NCI-H524 treated with DMSO at 0.1 percent for 48 hours (cell line): ENCODE measurements at regions not wholly inside any gene's neighbourhood (a gene's known extent, or its start where the extent isn't known, plus 50 kb on each side); places are given as distances from the start of the nearest gene placed in this dataset.

Experiments used
- DNase-seq: peaks from one replicate; lab custom pipeline; 2025; lab: John Stamatoyannopoulos, UW

DNA sequence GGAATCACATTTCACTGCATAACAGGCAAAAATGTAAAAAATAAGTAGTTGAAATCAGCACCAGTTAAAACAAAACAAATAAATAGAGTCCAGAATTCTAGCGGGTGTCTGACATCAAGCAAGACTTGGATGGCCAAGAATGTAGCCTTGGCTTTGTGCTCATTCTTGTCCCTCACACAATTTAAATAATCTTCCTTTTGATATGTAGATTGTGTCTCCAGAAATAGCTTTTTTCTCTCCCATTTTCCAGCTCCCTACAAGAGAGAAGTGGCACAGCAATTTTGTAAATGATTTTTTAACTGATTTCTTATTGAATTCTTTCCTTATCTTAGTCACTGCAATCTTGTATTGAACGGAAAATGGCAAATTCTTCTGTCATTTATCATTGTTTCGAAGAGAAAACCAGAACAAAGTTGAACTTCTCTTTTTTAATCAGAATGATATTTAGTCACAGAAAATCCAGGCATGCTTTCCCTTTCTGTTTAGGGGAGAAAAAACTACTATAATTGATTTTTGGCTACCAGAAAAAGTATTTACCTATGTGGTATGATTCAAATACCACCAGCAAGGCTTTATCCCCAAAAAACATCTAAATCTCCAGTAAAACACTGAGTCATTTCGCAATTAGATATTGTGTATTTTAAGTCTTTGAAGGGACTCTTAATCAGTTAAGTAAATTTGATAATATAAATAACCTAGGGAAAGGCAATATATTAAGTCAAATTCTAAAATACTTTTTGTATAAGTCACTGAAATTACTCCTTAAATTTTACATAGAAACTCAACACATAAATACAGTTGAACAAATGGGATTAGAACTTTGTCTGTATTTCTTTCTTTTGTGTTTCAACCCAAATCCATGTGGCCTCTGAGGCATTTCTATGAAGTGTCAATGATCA is 481.7 kb downstream of the GBE1 start:
- DNase-seq: no peak

DNA sequence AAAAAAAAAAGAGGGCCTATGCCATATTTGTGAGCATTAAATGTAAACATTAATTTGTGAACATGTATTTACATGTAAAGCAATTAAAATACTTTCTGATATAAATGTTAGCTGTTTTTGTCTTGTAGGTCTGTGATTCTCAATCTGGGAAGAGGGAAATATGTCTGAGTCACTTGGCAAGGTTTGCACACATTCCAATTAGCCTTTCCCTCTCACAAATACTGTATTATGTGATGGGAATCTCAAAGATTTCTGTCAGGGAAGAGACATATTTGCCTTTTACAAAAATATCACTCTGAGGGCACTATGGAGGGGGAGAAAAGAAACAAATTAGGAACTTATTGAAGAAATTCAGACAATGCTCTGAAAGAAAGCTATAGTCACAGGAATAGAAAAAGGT is 483.6 kb downstream of the GBE1 start:
- DNase-seq: no peak

DNA sequence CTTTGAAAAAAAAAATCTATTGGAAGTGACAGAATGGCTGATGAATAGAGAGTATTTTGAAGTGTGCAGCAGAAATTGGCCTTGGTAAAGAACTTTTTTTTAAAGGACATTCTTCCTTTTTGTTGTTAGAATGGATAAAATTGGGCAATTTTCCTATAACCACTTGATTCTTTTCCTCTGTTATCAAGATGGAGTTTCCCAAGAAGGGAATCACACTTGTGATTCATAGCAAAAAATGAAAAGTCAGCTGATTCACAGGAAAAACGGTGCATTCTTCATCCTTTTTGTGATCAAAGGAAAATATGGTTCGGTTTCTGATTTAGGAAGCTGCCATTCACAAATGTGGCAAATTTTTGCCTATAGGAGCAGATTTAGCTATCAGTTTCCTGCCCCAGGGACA is 486.8 kb downstream of the GBE1 start:
- DNase-seq: no peak

DNA sequence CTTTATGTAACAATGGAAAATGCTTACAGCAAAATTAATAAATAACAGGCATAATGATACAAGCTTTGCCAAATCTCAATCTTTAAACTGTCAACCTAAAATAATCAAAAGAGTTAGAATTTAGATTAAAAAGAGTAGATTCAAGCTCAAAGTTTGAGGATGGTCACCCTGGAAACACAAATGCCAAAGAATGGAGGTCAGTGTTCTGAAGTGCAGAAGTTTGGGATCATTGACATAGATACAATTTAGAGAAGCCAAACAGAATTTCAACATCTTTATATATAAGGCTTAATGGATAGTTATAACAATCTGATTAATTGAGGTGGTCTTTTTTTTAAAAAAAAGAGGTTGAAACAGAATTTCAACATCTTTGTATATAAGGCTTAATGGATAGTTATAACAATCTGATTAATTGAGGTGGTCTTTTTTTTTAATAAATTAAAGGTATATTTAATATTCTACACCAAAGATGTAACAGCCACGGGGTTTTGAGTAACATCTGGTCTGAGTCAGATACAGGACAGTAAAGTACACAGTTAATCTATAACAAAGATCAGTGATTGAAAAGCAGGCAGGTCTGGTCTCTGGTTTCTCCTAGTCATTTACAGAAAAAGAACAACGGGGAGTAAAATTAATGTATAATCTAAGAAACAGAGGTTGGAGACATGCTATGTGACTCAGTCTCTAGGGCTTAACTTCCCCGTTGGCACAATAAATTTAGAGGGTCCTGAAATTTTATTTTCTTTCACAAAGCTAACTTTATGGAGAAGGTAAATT is 490.7 kb downstream of the GBE1 start:
- no peak for DNase-seq

DNA sequence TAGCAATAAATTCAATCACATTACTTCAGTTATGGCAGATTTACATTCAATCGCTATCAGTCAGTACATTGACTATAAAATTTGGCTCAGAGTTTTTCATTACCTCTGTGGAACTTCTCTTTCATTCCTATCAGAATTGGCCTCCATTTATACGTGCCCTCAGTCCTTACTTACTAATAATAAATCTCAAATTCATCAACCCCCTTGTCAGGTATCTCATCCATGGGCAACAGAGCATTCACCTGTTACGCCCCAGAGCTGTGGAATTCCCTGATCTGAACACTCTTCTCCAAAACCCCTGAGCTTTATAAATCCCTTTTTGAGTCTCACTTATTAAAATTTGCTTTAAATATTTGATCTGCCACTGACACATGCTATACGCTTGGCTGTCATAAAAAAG is 492.9 kb downstream of the GBE1 start:
- DNase-seq: no peak

DNA sequence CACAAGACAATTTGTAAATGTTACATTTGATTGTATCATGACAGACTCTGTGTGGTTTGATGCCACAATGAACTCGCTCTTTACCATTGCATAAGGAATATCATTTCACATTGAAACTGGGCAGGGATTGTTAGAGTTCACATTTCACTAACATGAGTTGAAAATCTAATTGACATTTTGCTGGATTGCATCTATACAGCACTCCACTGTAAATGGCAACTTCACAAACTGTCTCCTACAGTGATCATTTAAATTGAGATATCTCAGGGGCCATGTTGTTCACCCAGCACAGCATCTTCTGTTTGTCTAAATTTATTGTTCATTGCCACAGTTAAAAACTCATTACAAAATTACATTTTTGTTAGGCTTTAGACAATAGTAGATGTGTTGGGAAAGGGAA is 499.4 kb downstream of the GBE1 start:
- DNase-seq: no peak

DNA sequence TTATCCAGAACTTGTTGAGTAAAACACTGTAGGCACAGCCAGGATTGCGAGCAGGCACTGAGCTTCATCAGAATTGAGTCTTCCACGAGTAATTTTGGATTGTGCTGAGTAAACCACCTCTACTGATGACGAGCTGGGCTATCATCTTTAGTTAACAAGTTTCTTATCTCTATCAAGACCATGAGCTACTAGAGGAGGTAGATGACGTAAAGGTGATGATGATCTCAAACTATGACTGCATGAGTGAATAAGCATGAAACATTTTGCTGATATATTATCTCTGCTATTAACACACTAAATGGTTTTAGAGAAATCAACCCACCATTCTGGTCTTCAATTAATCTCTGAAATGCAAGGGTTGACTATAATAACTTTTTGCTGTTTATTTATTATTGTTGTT is 506.0 kb downstream of the GBE1 start:
- DNase-seq: no peak

DNA sequence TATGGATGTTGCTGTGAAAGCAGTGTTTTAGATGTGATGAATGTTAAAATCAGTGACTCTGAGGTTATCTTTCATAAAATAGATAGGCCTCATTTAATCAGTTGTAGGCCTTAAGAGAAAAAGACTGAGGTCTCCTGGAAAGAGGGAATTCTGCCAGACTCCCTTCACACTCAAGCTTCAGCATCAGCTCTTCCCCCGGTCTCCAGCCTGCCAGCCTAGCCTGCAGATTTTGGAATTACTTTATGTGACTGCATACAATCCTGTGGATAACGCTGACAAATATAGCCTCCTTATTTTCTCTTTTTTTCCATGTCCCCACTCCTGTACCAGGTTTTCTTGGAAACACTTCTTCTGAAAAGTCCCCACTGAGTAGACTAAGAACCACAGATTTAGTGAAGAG is 510.3 kb downstream of the GBE1 start:
- no peak for DNase-seq

DNA sequence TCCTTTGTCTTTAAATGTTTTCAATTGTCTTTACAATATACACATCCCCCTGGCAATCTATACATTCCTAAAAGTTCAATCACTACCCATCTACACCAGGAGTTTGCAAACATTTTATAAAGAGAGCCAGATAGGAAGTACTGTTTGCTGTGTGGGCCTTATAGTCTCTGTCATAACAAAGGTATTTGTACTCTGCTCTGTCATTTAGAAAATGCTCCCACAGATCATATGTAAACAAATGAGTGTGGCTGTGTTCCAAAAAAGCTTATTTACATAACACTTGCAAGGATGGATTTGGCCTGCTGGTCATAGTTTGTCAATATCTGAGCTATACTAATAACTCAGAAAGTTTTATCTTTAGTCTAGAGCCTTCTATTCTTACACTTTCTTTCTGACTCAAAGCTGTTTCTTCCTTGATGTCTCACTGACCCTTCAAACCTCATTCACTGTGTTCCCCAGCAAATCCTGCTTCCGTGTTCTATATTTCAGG is 511.9 kb downstream of the GBE1 start:
- DNase-seq: no peak

DNA sequence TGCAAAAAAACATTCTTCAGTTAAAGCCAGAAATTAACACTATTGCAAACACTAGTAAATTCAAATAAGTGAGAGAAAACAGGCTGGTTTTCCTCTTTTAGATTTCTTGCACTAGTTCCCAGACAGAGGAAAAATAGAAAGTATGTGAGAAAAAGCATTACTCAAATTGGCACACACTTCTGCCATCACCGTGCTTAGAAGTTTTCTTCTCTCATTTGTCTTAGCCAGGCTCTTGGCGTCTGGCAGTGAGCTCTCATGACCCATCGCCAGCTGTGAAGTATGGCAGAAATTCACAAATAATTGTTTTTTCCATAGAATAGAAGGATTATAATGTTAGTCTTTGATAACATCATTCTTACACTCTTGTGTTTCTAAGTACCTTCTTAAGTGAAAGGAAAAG is 515.9 kb downstream of the GBE1 start:
- no peak for DNase-seq

DNA sequence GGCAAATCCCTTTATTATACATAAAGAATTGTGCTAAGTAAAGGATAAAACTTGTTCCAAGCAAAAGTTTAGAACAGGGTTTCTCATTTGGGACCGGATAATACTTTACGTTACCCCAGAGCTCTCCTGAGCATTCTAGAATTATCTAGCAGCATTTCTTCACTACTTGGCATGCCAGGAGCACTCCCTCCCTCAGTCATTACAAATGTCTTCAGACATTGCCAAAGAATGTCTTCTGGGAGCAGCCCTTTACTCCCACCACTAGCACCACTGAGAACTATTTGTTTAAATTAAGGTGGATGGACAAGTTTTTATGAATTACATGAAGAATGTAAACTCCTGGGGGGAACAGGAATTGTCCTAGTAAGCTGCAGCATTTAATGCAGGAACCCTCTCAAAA is 516.4 kb downstream of the GBE1 start:
- no peak for DNase-seq

DNA sequence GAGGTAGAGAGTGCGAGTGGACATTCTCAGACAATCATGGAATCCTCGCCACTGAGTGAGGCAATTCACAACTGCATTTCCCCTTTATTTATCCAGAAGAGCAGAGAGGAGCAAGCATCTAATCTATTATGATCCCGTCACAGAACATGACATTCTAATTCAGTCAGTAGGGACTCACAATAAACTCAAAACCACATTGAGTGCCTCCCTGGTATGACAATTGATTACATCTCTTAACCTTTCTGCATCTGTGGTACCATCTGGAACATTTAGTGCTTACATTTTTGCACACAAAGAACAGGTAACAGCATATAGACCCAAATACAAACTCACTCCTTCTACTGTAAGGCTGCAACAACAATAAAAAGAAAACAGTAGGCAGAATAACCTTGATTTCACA is 517.2 kb downstream of the GBE1 start:
- no peak for DNase-seq

DNA sequence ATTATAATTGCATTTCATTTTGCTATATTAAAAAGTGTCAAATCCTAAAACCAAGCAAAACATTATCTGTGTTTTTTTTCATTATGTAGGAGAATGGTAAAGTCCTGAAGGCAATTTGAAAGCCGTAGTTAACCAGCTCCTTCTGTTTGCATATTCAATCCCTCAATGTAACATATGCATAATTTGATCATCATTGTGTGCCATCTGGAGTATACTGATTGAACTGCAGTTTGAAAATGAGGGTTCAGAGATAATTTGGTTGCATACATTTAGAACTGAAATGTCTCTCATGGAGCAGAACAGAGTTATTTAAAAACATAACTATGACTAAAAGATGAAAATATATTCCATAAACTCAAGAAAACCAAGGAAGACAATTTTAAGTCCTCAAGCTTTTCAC is 518.6 kb downstream of the GBE1 start:
- DNase-seq: peak; percentile 14

DNA sequence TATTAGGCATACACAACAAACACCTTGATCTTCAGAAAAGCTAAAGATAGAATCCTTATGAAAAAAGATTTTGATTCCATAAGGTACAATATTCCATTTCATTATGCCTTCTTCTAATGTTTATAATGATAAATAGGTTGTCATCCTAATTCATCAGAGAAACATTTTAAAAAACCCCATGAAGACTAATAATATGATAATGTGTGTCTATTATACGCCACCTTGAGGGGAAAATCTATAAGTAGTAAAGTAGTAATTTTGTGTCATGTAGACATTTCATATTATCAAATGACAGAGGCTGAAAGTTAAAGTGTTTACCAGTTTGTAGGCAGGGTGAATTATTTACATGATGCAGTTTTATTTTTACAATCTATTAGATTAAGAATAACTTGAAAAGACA is 524.3 kb downstream of the GBE1 start:
- no peak for DNase-seq

DNA sequence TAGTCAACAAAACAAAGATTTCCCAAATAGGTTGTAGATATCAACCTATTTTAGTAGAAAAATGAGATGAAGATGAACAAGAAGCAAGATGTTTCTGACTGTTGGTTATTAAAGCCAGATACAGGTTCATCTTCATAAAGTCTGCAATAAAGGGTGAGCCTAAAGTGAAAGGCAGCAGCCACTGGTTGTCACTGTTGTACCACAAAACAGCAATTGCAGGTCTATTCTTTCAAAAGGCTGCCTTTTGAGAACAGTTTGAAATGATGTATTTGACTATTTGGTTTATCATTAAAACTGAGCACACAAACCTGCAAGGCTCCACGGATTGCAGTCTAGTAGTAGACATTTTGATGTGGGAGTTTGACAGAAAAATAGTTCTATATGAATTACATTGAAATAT is 543.4 kb downstream of the GBE1 start:
- no peak for DNase-seq

DNA sequence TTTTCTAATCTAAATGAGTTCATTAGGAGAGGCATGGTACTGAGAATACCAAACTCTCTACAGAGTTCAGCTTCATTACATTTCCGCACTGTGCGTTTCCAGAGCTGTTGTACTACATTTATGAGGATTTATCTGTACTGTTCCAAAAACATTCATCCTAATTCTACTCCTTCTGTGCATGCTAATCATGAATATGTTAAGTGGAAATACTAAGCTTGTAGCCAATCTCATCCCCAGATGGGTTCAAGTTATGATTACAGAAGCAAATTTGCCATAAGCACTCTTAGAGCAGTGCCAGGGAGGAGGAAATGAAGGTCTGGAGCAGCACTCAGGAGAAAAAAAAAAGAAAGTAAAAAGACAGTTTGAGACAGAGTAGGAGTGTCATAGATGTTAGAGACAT is 544.3 kb downstream of the GBE1 start:
- DNase-seq: no peak

DNA sequence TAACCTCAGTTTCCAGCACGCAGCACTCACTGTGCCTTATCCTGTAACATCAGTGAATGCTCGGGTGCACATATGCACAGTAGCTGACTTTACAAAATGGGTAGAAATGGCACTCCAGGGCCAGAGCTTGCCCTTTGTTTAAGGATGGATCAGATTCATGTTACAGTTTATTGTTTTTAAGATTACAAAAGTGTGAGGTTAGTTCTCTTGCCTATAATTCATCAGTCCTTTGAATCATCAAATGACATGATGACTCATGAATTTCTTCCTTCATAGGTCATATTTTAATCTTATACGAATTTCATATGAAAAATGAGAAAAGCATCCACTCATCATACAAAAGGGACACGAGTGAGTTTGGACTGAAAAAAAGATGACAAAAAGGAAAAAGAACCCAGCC is 545.3 kb downstream of the GBE1 start:
- DNase-seq: no peak

DNA sequence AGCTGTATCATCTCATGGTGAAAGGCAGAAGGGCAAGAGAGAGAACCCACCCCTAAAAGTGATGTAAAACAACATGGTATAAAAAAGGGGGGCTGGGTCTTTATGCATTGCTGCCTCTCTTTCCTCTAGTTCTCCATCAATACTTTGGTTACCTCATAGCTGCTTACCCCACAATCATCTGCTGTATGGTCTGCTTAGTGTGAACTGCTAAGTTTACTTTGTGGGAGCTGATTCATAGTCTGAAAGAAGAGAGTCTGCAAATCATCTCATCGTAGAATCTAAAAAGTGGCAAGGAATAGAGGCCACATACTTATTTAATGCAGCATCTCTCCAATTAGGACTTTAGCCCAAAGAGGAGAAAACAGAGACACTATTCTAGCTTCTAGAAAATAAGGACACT is 546.8 kb downstream of the GBE1 start:
- no peak for DNase-seq

DNA sequence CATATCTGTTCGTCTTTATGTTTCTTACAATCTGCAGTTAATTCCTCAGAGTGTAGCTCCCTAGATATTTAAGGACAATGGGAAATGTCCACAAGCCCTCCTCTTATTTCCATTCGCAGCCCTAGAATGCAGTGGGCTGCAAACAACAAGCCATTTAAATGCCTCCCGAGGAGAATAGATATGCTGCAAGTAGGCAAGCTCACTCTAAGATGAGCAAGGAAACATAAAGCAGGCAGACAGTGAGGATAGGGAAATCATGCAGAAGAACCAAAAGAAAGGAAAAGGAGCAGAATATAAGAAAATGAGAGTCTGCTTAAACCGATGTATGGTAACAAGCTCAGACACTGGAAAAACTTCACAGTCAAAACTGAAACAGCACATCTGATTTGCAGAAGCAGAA is 561.9 kb downstream of the GBE1 start:
- no peak for DNase-seq

DNA sequence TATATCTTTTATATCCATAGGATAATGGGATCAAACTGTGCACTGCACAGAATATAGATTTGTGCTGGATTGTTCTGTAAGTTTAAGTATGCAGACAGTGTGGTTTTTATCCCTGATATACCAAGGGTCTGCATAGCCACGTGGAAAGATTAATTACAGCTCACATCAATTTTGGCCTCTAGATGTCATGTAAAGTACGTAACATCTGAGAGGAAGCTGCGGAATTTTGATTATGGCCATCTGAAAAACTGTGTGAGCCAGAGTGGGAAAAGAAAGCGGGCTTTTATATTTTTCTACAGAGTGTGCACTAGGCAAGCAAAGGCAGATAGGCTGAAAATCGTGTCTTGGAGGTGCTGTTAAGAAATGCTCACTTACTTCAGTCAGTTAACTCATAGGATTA is 562.7 kb downstream of the GBE1 start:
- DNase-seq: no peak

DNA sequence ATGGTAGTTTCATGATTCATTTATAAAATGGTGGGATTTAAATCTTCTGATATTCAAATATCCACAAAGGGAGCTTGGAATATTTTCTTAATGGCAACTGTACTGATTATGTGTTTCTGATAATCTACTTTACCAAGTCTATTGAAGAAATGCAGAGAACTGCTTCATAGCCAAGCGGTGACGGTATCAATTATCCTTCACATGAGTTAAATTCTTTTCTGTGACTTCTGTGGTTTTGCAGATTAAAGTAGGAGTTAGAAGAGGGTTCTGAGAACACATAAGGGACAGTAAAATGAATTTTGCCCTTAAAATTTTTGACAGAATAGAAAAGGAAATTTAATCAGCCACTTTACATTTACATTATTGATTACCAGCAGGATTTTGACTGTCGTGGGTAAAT is 563.2 kb downstream of the GBE1 start:
- DNase-seq: no peak

DNA sequence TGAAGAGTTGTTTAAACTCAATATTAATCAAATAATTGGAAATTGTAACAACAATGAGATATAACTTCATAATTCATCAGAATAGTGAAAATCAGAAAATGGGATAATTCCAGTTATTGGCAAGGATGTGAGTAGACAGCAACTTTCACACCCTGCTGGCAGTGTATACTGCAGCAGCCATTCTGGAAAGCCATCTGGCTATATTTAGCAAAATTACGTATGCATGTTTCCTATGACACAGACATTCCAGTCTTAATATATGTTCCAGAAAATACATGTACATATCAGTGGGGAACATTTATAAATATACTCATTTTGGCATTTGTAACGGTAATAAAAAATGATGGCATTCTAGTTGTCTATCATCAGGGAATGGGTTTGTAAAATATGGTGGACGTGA is 564.1 kb downstream of the GBE1 start:
- DNase-seq: no peak

DNA sequence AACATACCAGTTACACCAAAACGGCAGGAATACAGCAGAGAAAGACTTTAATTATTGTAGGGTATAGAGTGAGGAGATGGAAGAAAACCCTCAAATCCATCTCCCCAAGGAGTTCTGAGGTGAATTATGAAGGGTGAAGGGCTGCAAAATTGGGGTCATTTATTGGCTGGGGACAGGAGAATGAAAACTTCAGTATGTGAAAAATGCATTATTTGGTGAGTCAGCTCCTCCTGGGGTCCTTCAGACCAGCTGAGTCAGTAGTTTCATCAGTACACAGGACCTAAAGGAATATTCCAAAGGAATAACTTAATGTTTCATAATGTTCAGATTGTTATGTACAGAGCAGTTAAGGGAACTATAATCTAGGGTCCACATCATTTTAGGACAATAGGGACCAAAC is 566.0 kb downstream of the GBE1 start:
- DNase-seq: no peak
